Endodermal cell (in vitro differentiated cells): ENCODE measurements at regions not wholly inside any gene's neighbourhood (a gene's known extent, or its start where the extent isn't known, plus 50 kb on each side); places are given as distances from the start of the nearest gene placed in this dataset.

Source experiments
- DNase-seq: peaks from one replicate; pipeline ENCODE4 v3.0.0-alpha.2; 2017
- H3K27ac ChIP-seq: 2 replicates; pipeline ENCODE4 v1.5.1; 2013; ENCODE audit warnings: mild to moderate bottlenecking, low read depth, low read length, moderate library complexity
- H3K27me3 ChIP-seq: 2 replicates; pipeline ENCODE4 v1.6.1; 2013; ENCODE audit warnings: mild to moderate bottlenecking, low read length, moderate library complexity; ENCODE audit not compliant: insufficient read depth, control insufficient read depth, poor library complexity, severe bottlenecking
- H3K36me3 ChIP-seq: 2 replicates; pipeline ENCODE4 v1.7.0; 2013; ENCODE audit warnings: mild to moderate bottlenecking, low read length, moderate library complexity; ENCODE audit not compliant: control insufficient read depth, insufficient read depth
- H3K4me1 ChIP-seq: one replicate; pipeline ENCODE4 v1.7.0; 2013; ENCODE audit warnings: low read length; ENCODE audit not compliant: control insufficient read depth, insufficient read depth
- H3K4me3 ChIP-seq: 2 replicates; pipeline ENCODE4 v1.5.1; 2013; ENCODE audit warnings: mild to moderate bottlenecking, low read length, moderate library complexity
- H3K9ac ChIP-seq: 2 replicates; pipeline ENCODE4 v1.6.1; 2013; ENCODE audit warnings: mild to moderate bottlenecking, low read length, moderate library complexity; ENCODE audit not compliant: poor library complexity, severe bottlenecking; ENCODE audit errors: extremely low read depth
- H3K9me3 ChIP-seq: 2 replicates; pipeline ENCODE4 v1.6.1; 2013; ENCODE audit warnings: mild to moderate bottlenecking, low read length, moderate library complexity; ENCODE audit not compliant: control insufficient read depth
- H3K27ac Mint-ChIP-seq: 2 replicates; pipeline ENCODE4 v1.8.0; 2020; ENCODE audit warnings: mixed read lengths
- H3K27me3 Mint-ChIP-seq: 2 replicates; pipeline ENCODE4 v1.8.0; 2021; ENCODE audit warnings: mild to moderate bottlenecking, mixed read lengths; ENCODE audit not compliant: insufficient read depth
- H3K36me3 Mint-ChIP-seq: 2 replicates; pipeline ENCODE4 v1.8.0; 2020; ENCODE audit warnings: low read depth, mixed read lengths
- H3K4me1 Mint-ChIP-seq: 2 replicates; pipeline ENCODE4 v1.8.0; 2020; ENCODE audit warnings: mixed read lengths
- H3K4me3 Mint-ChIP-seq: 2 replicates; pipeline ENCODE4 v1.8.0; 2020; ENCODE audit warnings: mild to moderate bottlenecking, moderate library complexity, mixed read lengths
- H3K9me3 Mint-ChIP-seq: 2 replicates; pipeline ENCODE4 v1.8.0; 2020; ENCODE audit warnings: mild to moderate bottlenecking, mixed read lengths
- CTCF ChIP-seq: fragments of 200-600 bp; sonication (generic); conservative IDR thresholded peaks from 2 replicates; pipeline ENCODE4 v1.5.0; 2021; ENCODE audit warnings: antibody characterized with exemption, mild to moderate bottlenecking
- WGBS, 2 experiments: methylation state at CpG; one replicate each; pipeline versions ENCODE4 v1.1.5 to v1.1.7; 2013; ENCODE audit warnings: missing lambda C conversion rate in 2 of 2, mixed read lengths in 1 of 2; ENCODE audit not compliant: insufficient coverage in 1 of 2, insufficient read length in 1 of 2; 5-methylcytosine and 5-hydroxymethylcytosine counted together

- Histone ChIP-seq H3K36me3 (no peaks in the 10 kb centered on the region), H3K4me3 (no peak overlapping the region), H3K4me1 (peaks cover 4% of the 10 kb centered on the region), H3K9ac (no peak overlapping the region), H3K9me3 (no peaks in the 10 kb centered on the region), H3K27me3 (peaks cover 6% of the 10 kb centered on the region), H3K27ac (peak overlapping the region; percentile 25)
- 13 to 63% methylated on average over 1 to 7 of the region's 7 CpGs for whole genome bisulfite sequencing, 2 experiments
- Mint-ChIP-seq H3K4me1 (peaks cover 22% of the 10 kb centered on the region), H3K4me3 (no peak overlapping the region), H3K9me3 (no peaks in the 10 kb centered on the region), H3K36me3 (no peaks in the 10 kb centered on the region), H3K27ac (peak overlapping the region; percentile 35), H3K27me3 (peaks cover 8% of the 10 kb centered on the region)
- TF ChIP-seq CTCF = no peak
- DNase-seq = no peak
Observed at GRCh38 chr10:33509231-33509831, 174.9 kb upstream of the NRP1 start.

DNA sequence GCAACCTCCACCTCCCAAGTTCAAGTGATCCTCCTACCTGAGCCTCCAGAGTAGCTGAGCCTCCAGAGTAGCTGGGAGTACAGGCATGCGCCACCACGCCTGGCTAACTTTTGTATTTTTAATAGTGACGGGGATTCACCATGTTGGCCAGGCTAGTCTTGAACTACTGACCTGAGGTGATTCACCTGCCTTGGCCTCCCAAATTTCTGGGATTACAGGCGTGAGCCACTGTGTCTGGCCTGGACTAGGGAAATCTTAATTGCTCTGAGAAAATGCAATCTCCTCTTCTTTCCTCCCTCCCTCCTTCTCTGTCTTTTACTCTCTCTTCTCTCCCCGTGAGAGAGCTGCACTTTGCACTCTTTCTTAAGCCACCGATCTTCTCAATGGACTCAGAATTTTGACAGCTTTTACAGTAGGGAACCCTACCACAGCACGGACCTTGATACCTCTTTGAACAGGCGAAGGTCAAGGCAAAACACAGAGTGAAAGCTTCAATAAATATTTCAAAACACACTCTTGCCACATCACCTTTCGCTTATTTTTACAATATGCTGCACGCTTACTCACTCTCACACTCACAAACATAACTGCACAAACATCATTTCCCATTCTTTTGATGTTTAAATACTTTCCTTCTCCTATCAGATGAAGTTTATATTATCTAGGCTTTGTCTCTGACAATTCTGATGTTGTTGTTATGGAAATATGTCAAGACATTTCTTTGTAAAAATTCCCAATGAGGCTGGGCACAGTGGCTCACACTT, 173.4 kb upstream of the NRP1 start:
- peaks cover 7% of the 10 kb centered on the region for H3K27me3 ChIP-seq
- no peaks in the 10 kb centered on the region for H3K36me3 ChIP-seq
- no peak overlapping the region for H3K27ac ChIP-seq
- H3K9me3 Mint-ChIP-seq = no peaks in the 10 kb centered on the region
- no peaks in the 10 kb centered on the region for H3K36me3 Mint-ChIP-seq
- no peak for TF ChIP-seq CTCF
- H3K9me3 ChIP-seq = no peaks in the 10 kb centered on the region
- H3K4me1 ChIP-seq = peaks cover 4% of the 10 kb centered on the region
- H3K4me3 Mint-ChIP-seq = no peak overlapping the region
- no peak for DNase-seq
- peaks cover 21% of the 10 kb centered on the region for H3K27me3 Mint-ChIP-seq
- no peak overlapping the region for H3K9ac ChIP-seq
- peaks cover 22% of the 10 kb centered on the region for H3K4me1 Mint-ChIP-seq
- no peak overlapping the region for H3K27ac Mint-ChIP-seq
- H3K4me3 ChIP-seq = no peak overlapping the region
- WGBS, 2 experiments = 87 to 94% methylated on average over 8 to 10 of the region's 10 CpGs

DNA sequence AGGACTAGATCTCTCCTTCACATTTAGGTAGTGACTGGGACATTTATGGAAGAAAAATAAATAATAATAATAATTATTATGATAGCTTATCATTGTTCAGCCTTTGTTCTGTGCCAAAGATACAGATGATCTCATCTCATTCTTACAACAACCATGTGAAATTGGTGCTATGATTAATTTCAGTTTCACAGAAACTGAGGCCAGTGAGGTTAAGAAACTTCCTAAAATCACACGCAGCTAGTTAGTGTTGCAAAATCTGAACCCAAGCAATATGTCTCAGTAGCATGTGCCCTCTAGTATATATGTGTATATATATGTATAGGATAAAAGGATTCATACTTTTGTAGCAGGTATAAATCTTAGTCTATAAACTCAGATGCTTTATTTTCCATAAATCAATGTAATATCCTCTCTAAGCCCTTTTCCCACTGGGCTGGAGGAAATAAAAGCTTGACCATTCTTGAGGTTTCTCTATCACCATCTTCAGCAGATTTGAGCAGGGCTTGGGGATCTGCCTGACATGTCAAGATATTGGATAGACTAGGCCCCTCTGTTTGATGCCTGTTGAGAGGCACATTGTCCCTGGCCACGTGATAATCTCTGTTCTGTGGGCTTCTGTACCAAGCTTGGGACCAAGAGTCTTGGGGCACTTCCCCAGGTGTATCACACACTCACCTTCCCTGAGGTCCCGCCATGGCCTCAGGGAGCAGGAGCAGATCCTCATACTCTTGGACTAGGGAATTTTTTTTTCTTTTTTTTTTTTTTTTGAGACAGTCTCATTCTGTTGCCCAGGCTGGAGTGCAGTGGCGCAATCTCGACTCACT, 172.6 kb upstream of the NRP1 start:
- Mint-ChIP-seq H3K4me1 (peaks cover 22% of the 10 kb centered on the region), H3K27me3 (peaks cover 28% of the 10 kb centered on the region), H3K4me3 (no peak overlapping the region), H3K27ac (no peak overlapping the region), H3K36me3 (peaks cover 3% of the 10 kb centered on the region), H3K9me3 (peaks cover 6% of the 10 kb centered on the region)
- peaks cover 7% of the 10 kb centered on the region for H3K27me3 ChIP-seq
- H3K9ac ChIP-seq = no peak overlapping the region
- DNase-seq = no peak
- peaks cover 4% of the 10 kb centered on the region for H3K4me1 ChIP-seq
- TF ChIP-seq CTCF = no peak
- H3K9me3 ChIP-seq = peaks cover 7% of the 10 kb centered on the region
- 80 to 97% methylated on average over 3 to 5 of the region's 5 CpGs for WGBS, 2 experiments
- no peak overlapping the region for H3K4me3 ChIP-seq
- H3K36me3 ChIP-seq = no peaks in the 10 kb centered on the region
- H3K27ac ChIP-seq = no peak overlapping the region
